ENCODE measurements at regions not wholly inside any gene's neighbourhood (a gene's known extent, or its start where the extent isn't known, plus 50 kb on each side); places are given as distances from the start of the nearest gene placed in this dataset.

GRCh38 chr3:154015307-154015706 lies 105.9 kb upstream of the ARHGEF26 start:
- no peak for DNase-seq

- DNase-seq: peak in 1 of 2 donors; percentile 22
Observed at GRCh38 chr3:154018100-154018696, 103.0 kb upstream of the ARHGEF26 start.

GRCh38 chr3:154022606-154023005 lies 98.6 kb upstream of the ARHGEF26 start:
- DNase-seq: no peak

GRCh38 chr3:154023148-154023547 lies 98.0 kb upstream of the ARHGEF26 start:
- no peak for DNase-seq

- DNase-seq: no peak
Observed at GRCh38 chr3:154025007-154025406, 96.2 kb upstream of the ARHGEF26 start.

- DNase-seq: no peak
Observed at GRCh38 chr3:154029926-154030325, 91.3 kb upstream of the ARHGEF26 start.

- DNase-seq: no peak
Observed at GRCh38 chr3:154034797-154035330, 86.3 kb upstream of the ARHGEF26 start.

- DNase-seq: no peak
Observed at GRCh38 chr3:154040283-154040682, 80.9 kb upstream of the ARHGEF26 start.

- no peak for DNase-seq
Observed at GRCh38 chr3:154044671-154045070, 76.5 kb upstream of the ARHGEF26 start.

GRCh38 chr3:154050216-154050615 lies 71.0 kb upstream of the ARHGEF26 start:
- DNase-seq: no peak

GRCh38 chr3:154050766-154051165 lies 70.4 kb upstream of the ARHGEF26 start:
- no peak for DNase-seq

- no peak for DNase-seq
Observed at GRCh38 chr3:154059833-154060232, 61.4 kb upstream of the ARHGEF26 start.

- DNase-seq: no peak
Observed at GRCh38 chr3:154060238-154061000, 60.8 kb upstream of the ARHGEF26 start.

GRCh38 chr3:154061001-154061370 lies 60.2 kb upstream of the ARHGEF26 start:
- DNase-seq: no peak

- no peak for DNase-seq
Observed at GRCh38 chr3:154062513-154062912, 58.7 kb upstream of the ARHGEF26 start.

GRCh38 chr3:154071146-154071545 lies 50.0 kb upstream of the ARHGEF26 start:
- DNase-seq: no peak
